Neural progenitor cell (in vitro differentiated cells): ENCODE measurements at regions not wholly inside any gene's neighbourhood (a gene's known extent, or its start where the extent isn't known, plus 50 kb on each side); places are given as distances from the start of the nearest gene placed in this dataset.

Experiments used
- CTCF ChIP-seq: fragments of 200-600 bp; sonication (generic); IDR thresholded peaks from 2 replicates; pipeline ENCODE4 v1.5.1; 2017; ENCODE audit warnings: antibody characterized with exemption, mild to moderate bottlenecking
- EZH2 ChIP-seq: fragments of 200-600 bp; sonication (generic); IDR thresholded peaks from 2 replicates; pipeline ENCODE4 v1.6.1; 2017; ENCODE audit warnings: antibody characterized with exemption, mild to moderate bottlenecking, moderate library complexity

- TF ChIP-seq CTCF (no peak), EZH2 (no peak)
These were observed 69.2 kb upstream of the FCN1 start for GRCh38 chr9:134986957-134987356.
